Astrocyte of the spinal cord (primary cell): ENCODE measurements at regions not wholly inside any gene's neighbourhood (a gene's known extent, or its start where the extent isn't known, plus 50 kb on each side); places are given as distances from the start of the nearest gene placed in this dataset.
"Not testable (repeated sequence)": the region's sequence is repeated elsewhere in the genome, so short reads cannot be mapped to it uniquely, and the experiment has no call there.

Source experiments
- DNase-seq: peaks from one replicate; pipeline ENCODE4 v3.0.0; 2011; ENCODE audit warnings: low read depth, low spot score
- H3K4me3 ChIP-seq: 2 replicates; pipeline ENCODE4 v1.5.1; 2011; ENCODE audit warnings: low read depth, mild to moderate bottlenecking, low read length, moderate library complexity
- CTCF ChIP-seq: IDR thresholded peaks from 2 replicates; pipeline ENCODE4 v1.5.1; 2012; ENCODE audit warnings: low read depth, mild to moderate bottlenecking, low read length, inconsistent platforms
- in situ Hi-C: cut with HindIII; loops from 2 replicates; pipeline ENCODE4 v1.10.0; 2017; ENCODE audit warnings: low sequenced_read_pairs

- in situ Hi-C loops: no loop called here
- TF ChIP-seq CTCF: no peak
- no peak for DNase-seq
- no peak overlapping the region for H3K4me3 ChIP-seq
Observed at GRCh38 chr1:229726061-229726460, 100.0 kb downstream of the URB2 start.

- H3K4me3 ChIP-seq: no peak overlapping the region
- TF ChIP-seq CTCF: no peak
- in situ Hi-C loops: no loop called here
- no peak for DNase-seq
Observed at GRCh38 chr1:229729916-229730315, 103.9 kb downstream of the URB2 start.

- no peak for DNase-seq
- in situ Hi-C loops: no loop called here
Observed at GRCh38 chr1:229730573-229730972, 104.5 kb downstream of the URB2 start.

GRCh38 chr1:229732061-229732460 lies 106.0 kb downstream of the URB2 start:
- in situ Hi-C loops: no loop called here
- no peak for TF ChIP-seq CTCF
- DNase-seq: no peak

More at GRCh38 chr1:229730573-229730972, 104.5 kb downstream of the URB2 start:
- no peak overlapping the region for H3K4me3 ChIP-seq
- TF ChIP-seq CTCF: no peak

GRCh38 chr1:229736376-229736775 lies 110.3 kb downstream of the URB2 start:
- no peak overlapping the region for H3K4me3 ChIP-seq
- in situ Hi-C loops: no loop called here
- TF ChIP-seq CTCF: no peak
- no peak for DNase-seq

More at GRCh38 chr1:229732061-229732460, 106.0 kb downstream of the URB2 start:
- H3K4me3 ChIP-seq: no peak overlapping the region

- H3K4me3 ChIP-seq, in situ Hi-C loops, DNase-seq: not testable (repeated sequence)
Observed at GRCh38 chr1:229742614-229743013, 116.6 kb downstream of the URB2 start.

GRCh38 chr1:229749992-229750391 lies 123.9 kb downstream of the URB2 start:
- DNase-seq: no peak
- no peak overlapping the region for H3K4me3 ChIP-seq
- no peak for TF ChIP-seq CTCF
- in situ Hi-C loops: no loop called here
